Right cardiac atrium (tissue), 5 donors: ENCODE measurements at regions not wholly inside any gene's neighbourhood (a gene's known extent, or its start where the extent isn't known, plus 50 kb on each side); places are given as distances from the start of the nearest gene placed in this dataset.
A peak's percentile ranks its signal among the peaks of the same experiment; 100 is the strongest.

Source experiments
- ATAC-seq, 2 donors: fragments of 200-7000 bp; cut with Tn5 transposase; one replicate each; pipeline versions ENCODE4 v1.8.0 to v1.9.1; 2020; ENCODE audit warnings: moderate library complexity in 2 of 2, mild to moderate bottlenecking in 1 of 2
- DNase-seq, 3 donors: peaks; one replicate each; pipeline ENCODE4 v3.0.0-alpha.2; 2020
- H3K27ac ChIP-seq: one replicate; pipeline ENCODE4 v1.5.1; 2013; ENCODE audit warnings: mild to moderate bottlenecking, low read length, control low read depth, moderate library complexity
- H3K27me3 ChIP-seq: one replicate; pipeline ENCODE4 v1.6.1; 2013; ENCODE audit not compliant: control insufficient read depth, insufficient read depth
- H3K4me1 ChIP-seq: one replicate; pipeline ENCODE4 v1.6.1; 2013; ENCODE audit warnings: low read length; ENCODE audit not compliant: control insufficient read depth, insufficient read depth
- H3K4me3 ChIP-seq: one replicate; pipeline ENCODE4 v1.5.1; 2013; ENCODE audit warnings: low read length, control low read depth
- H3K9me3 ChIP-seq: one replicate; pipeline ENCODE4 v1.6.1; 2013; ENCODE audit warnings: low read length; ENCODE audit not compliant: control insufficient read depth
- WGBS: extraction: QIAGEN DNeasy Blood & Tissue Kit; methylation state at CpG from one replicate; pipeline ENCODE4 v1.1.7; 2013; 5-methylcytosine and 5-hydroxymethylcytosine counted together
- intact Hi-C, 4 donors: fragments of 100-400 bp; cut with DNase I; formaldehyde crosslinking; loops; one replicate each; pipeline versions ENCODE4 v1.11.0 to v1.14.0; 2022 to 2023
- donor health status: healthy with polysubstance abuse.
- donor health status: DM: no; HTN: yes; CAD: no.
- donor health status: DM: no; HTN: no; CAD: no.
- donor health status: DM: no; HTN: yes; CAD: no; lungs with severe emphysema.
- donor health status: DM: yes; HTN: yes; CAD: no.

GRCh38 chr20:4490606-4491280 is 195.5 kb upstream of the PRNP start:
- Histone ChIP-seq H3K9me3 (no peaks in the 10 kb centered on the region), H3K27me3 (no peaks in the 10 kb centered on the region), H3K4me3 (no peak overlapping the region), H3K4me1 (no peaks in the 10 kb centered on the region), H3K27ac (no peak overlapping the region)
- ATAC-seq (no peak), DNase-seq (no peak)
- intact Hi-C loops = no loop called here
- WGBS = 40% methylated on average over 6 of the region's 6 CpGs

DNA sequence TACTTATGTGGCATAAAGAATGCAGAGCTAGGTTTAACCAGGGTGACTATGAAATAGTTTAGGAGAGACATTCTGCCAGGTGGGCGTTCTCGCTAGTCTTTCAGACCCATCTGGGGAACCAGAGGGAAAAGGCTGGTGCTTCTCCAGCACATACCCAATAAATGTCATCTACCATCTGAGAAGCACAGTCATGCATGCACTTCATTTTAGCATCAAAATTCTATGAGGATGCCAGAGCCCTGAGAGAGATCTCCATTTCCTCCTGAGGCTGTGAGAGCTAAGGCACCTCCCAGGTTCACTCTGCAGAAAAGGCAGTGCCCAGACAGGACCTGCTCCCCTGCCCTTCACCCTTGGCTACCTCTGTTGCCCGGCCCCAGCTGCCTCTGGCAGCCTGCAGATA is 196.2 kb upstream of the PRNP start:
- Histone ChIP-seq H3K4me1 (no peaks in the 10 kb centered on the region), H3K4me3 (no peak overlapping the region), H3K27ac (no peak overlapping the region), H3K9me3 (no peaks in the 10 kb centered on the region), H3K27me3 (no peaks in the 10 kb centered on the region)
- ATAC-seq = no peak
- no peak for DNase-seq
- intact Hi-C loops = no loop called here
- WGBS = 87% methylated on average over 3 of the region's 3 CpGs

DNA sequence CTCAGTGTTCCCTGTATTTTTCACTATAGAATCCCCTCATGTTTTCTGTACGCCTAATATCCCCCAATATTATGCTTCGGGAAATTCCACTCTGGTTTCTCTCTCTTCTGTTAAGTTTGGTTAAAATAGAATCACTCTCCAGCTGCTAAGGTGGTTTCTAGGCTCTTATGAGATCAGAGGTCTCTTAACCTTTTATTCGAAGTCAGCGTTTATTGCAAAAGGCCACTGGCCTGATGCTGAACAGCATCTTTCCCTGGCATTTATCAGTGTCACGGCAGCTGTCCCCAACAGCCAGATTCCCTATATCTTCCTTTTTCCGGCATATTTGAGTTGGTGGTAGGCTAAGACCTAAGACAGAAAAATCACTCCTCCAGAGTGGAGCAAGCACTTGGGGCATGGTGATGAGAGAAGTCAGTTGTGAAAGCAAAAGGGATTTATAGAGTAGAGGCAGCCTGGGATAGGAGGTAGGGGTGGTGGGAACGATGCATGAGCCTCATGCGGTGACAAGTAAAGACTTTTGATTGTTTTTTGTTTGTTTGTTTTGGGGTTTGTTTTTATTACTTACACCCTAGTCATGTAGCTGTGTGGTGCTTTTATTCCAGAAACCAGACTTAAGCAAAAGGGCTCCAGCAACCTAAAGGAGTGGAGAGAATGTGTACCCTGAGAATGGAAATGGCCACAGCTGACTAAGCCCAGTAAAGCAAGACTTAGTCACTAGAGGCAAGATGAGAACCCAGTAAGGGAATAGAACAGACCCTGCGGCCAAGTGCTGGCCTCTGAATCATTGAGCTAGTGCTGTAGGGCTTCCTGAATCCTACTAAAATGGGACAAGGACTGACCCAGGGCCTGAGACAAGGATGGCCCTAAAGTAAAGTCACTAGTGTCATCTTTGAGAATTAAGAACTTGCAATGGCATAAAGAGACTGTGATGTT is 197.6 kb upstream of the PRNP start:
- ATAC-seq = no peak
- intact Hi-C loops = no loop called here
- 85% methylated on average over 9 of the region's 9 CpGs for WGBS
- Histone ChIP-seq H3K9me3 (no peaks in the 10 kb centered on the region), H3K4me1 (no peaks in the 10 kb centered on the region), H3K27me3 (no peaks in the 10 kb centered on the region), H3K4me3 (no peak overlapping the region), H3K27ac (no peak overlapping the region)
- DNase-seq = no peak

GRCh38 chr20:4484379-4484997 is 201.8 kb upstream of the PRNP start:
- 31% methylated on average over 5 of the region's 5 CpGs for WGBS
- peak in 1 of 3 donors; percentile 32 for DNase-seq
- no peaks in the 10 kb centered on the region for H3K9me3 ChIP-seq
- no peak overlapping the region for H3K27ac ChIP-seq
- intact Hi-C loops = no loop called here
- H3K4me1 ChIP-seq = no peaks in the 10 kb centered on the region
- no peak for ATAC-seq
- no peaks in the 10 kb centered on the region for H3K27me3 ChIP-seq
- no peak overlapping the region for H3K4me3 ChIP-seq

- Histone ChIP-seq H3K4me3 (no peak overlapping the region), H3K4me1 (no peaks in the 10 kb centered on the region), H3K27me3 (no peaks in the 10 kb centered on the region), H3K27ac (no peak overlapping the region), H3K9me3 (no peaks in the 10 kb centered on the region)
- no peak for DNase-seq
- no peak for ATAC-seq
- intact Hi-C loops = no loop called here
Observed at GRCh38 chr20:4483961-4484360, 202.3 kb upstream of the PRNP start.

DNA sequence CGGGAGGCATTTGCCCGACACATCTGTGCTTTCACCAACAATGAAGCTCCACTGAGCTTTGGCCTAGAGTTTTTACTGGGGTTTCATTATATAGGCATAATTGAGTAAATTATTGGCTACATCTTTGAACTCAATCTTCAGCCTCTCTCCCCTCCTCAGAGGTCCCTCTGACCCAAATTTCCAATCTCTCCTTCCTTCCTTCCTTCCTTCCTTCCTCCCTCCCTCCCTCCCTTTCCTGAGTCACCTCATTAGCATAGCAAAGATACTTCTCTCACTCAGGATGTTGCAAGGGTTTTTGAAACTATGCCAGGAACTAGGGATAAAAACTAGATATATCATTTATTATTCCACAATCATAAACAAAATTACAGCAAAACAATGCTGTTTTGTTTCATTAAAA is 202.8 kb upstream of the PRNP start:
- Histone ChIP-seq H3K27ac (no peak overlapping the region), H3K27me3 (no peaks in the 10 kb centered on the region), H3K4me1 (no peaks in the 10 kb centered on the region), H3K4me3 (no peak overlapping the region), H3K9me3 (no peaks in the 10 kb centered on the region)
- WGBS = 80% methylated on average over 2 of the region's 2 CpGs
- DNase-seq (no peak), ATAC-seq (no peak)
- intact Hi-C loops = no loop called here

- Histone ChIP-seq H3K27ac (no peak overlapping the region), H3K4me1 (no peaks in the 10 kb centered on the region), H3K4me3 (no peak overlapping the region), H3K27me3 (no peaks in the 10 kb centered on the region), H3K9me3 (no peaks in the 10 kb centered on the region)
- no peak for ATAC-seq
- no peak for DNase-seq
- intact Hi-C loops = no loop called here
- 80% methylated on average over 3 of the region's 3 CpGs for WGBS
Observed at GRCh38 chr20:4480104-4480503, 206.2 kb upstream of the PRNP start.

DNA sequence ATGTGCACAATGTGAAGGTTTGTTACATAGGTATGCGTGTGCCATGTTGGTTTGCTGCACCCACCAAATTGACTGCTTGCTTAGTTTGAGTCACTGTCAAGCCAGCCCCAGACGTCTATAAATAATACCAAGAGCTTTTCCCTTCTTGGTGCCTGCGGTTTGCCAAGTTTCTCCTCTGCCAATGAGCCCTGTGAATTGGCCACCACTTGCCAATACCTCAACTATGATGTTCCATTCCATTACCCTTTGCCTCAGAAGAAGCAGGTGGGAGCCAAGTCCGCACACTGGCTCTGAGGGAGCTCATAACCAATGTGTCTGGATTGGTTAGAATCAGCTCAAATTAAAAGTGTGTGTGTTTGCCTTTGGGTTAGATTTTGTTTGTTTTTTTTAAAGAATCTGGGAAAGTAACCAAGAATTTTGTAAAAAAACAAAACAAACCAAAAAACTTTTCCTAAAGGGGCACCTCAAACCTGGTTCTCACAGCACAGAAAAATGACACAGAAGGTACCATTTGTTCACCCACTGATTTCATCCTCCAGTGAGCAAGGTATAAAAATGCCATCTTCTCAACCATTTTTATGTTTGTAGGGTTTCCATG is 209.3 kb upstream of the PRNP start:
- no peaks in the 10 kb centered on the region for H3K4me1 ChIP-seq
- no peak overlapping the region for H3K4me3 ChIP-seq
- DNase-seq = no peak
- H3K27me3 ChIP-seq = no peaks in the 10 kb centered on the region
- H3K27ac ChIP-seq = no peak overlapping the region
- no peak for ATAC-seq
- H3K9me3 ChIP-seq = no peaks in the 10 kb centered on the region
- intact Hi-C loops = no loop called here
- 70% methylated on average over 4 of the region's 4 CpGs for WGBS

DNA sequence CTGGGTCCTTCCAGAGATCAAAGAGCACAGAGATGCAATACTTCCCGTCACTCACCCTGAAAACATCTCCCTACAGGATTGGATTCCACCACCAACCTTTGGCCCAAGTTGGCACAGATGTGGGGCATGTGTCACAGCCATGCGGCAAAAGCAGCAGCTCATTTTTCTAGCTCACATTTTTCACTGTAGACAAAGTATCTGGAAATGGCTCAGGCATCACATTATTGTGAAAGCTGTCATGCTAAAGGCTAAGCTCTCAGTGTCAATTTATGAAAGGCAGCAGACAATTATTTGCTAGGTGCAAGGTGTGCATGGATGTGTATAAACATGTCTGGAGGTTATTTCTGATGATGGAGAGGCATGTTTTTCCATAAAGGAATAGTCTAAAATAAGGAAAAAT is 213.3 kb upstream of the PRNP start:
- no peaks in the 10 kb centered on the region for H3K9me3 ChIP-seq
- 79% methylated on average over 2 of the region's 2 CpGs for WGBS
- no peak overlapping the region for H3K27ac ChIP-seq
- ATAC-seq (no peak), DNase-seq (no peak)
- no peaks in the 10 kb centered on the region for H3K4me1 ChIP-seq
- intact Hi-C loops = no loop called here
- no peak overlapping the region for H3K4me3 ChIP-seq
- no peaks in the 10 kb centered on the region for H3K27me3 ChIP-seq

DNA sequence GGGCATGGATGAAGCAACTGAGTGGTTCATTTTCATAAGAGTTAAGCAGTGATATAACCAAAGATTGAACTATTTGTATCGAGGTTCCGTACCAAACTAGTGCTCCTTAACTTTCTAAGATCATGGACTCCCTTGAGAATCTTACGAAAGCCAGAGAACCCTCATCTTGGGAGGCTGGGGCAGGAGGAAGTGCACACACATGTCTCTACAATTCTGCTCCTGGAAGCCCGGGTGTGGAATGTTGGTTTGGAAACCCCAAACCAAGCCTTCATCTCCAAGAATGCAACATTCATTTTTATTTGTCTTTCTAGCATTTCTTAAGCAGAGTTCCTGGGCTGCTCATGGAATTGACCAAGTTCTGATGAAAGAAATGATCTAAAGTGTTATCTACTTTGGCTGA is 215.0 kb upstream of the PRNP start:
- Histone ChIP-seq H3K4me1 (no peaks in the 10 kb centered on the region), H3K9me3 (no peaks in the 10 kb centered on the region), H3K27me3 (no peaks in the 10 kb centered on the region), H3K27ac (no peak overlapping the region), H3K4me3 (no peak overlapping the region)
- 90% methylated on average over 4 of the region's 4 CpGs for WGBS
- ATAC-seq (no peak), DNase-seq (no peak)
- intact Hi-C loops = no loop called here

DNA sequence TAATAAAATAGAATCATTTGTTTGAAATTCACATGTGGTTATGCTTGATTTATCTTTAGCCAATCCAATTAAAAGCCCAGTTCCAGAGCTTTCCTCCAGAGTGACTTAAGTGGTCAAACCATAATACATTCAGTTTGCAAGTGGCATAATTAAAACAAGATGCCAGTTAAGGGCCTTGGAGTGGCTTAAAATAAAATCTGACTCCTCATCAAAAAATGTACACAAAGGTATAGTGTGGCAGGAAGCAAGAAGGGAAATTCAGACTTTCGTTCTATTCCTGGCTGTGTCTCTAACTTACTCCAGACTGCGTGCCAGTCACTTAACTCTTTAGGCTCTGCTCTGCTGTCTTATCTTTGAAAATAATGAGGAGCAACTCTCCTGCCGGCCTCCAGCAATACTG is 215.9 kb upstream of the PRNP start:
- ATAC-seq = no peak
- H3K27me3 ChIP-seq = no peaks in the 10 kb centered on the region
- DNase-seq = no peak
- 24% methylated on average over 3 of the region's 3 CpGs for WGBS
- H3K9me3 ChIP-seq = no peaks in the 10 kb centered on the region
- no peaks in the 10 kb centered on the region for H3K4me1 ChIP-seq
- no peak overlapping the region for H3K27ac ChIP-seq
- intact Hi-C loops = no loop called here
- no peak overlapping the region for H3K4me3 ChIP-seq
